Activated CD4-positive, alpha-beta memory T cell treated with anti-CD3 and anti-CD28 coated beads for 36 hours (primary cell): ENCODE measurements at regions not wholly inside any gene's neighbourhood (a gene's known extent, or its start where the extent isn't known, plus 50 kb on each side); places are given as distances from the start of the nearest gene placed in this dataset.
"Not testable (repeated sequence)": the region's sequence is repeated elsewhere in the genome, so short reads cannot be mapped to it uniquely, and the experiment has no call there.

Source experiments
- CTCF ChIA-PET: fragments of 350-600 bp; sonication (Branson Sonifier 250); formaldehyde crosslinking; loops from one replicate; lab custom pipeline; 2021; ENCODE audit warnings: antibody characterized with exemption, inconsistent platforms; lab: Charles Lee
- POLR2A ChIA-PET: fragments of 350-600 bp; sonication (Branson Sonifier 250); formaldehyde crosslinking; loops from one replicate; lab custom pipeline; 2021; ENCODE audit warnings: antibody characterized with exemption; lab: Charles Lee
- DNase-seq: peaks from one replicate; pipeline ENCODE4 v3.0.0-alpha.2; 2020
- H3K27ac Mint-ChIP-seq: one replicate; pipeline ENCODE4 v1.8.0; 2021; ENCODE audit warnings: mixed read lengths
- H3K27me3 Mint-ChIP-seq: one replicate; pipeline ENCODE4 v1.8.0; 2021; ENCODE audit warnings: mixed read lengths
- H3K36me3 Mint-ChIP-seq: one replicate; pipeline ENCODE4 v1.8.0; 2021; ENCODE audit warnings: mixed read lengths
- H3K4me1 Mint-ChIP-seq: one replicate; pipeline ENCODE4 v1.8.0; 2021; ENCODE audit warnings: low read depth, mixed read lengths
- H3K4me3 Mint-ChIP-seq: one replicate; pipeline ENCODE4 v1.8.0; 2021; ENCODE audit warnings: mild to moderate bottlenecking, mixed read lengths
- H3K9me3 Mint-ChIP-seq: one replicate; pipeline ENCODE4 v1.8.0; 2021; ENCODE audit warnings: mixed read lengths
- intact Hi-C: fragments of 100-400 bp; cut with micrococcal nuclease; formaldehyde crosslinking; loops from one replicate; pipeline ENCODE4 v1.15.1; 2023

DNA sequence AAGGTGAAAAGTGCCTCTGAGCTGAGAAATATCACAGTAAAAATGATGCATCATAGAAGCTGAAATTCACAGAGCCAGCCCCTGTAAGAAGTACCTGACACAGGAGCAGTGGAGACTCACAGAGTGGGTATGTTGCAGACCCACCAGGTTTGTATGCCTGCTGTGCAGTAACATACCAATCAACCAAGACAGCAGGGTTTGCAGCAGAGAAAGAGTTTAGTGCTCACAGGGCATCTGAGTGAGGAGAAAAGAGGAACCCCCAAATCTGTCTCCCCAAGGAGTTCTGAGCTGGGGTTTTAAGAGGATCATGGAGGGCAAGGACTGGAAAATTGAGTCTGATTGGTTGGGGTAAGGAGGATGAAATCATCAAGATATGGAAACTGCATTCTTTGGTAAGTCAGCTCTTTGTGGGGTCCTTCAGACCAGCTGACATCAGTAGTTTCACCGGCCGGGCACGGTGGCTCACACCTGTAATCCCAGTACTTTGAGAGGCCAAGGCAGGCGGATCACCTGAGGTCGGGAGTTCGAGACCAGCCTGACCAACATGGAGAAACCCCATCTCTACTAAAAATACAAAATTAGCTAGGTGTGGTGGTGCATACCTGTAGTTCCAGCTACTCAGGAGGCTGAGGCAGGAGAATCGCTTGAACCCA, 83.5 kb upstream of the MRI1 start:
- H3K4me1 Mint-ChIP-seq, H3K4me3 Mint-ChIP-seq, DNase-seq, intact Hi-C loops, CTCF ChIA-PET, H3K27me3 Mint-ChIP-seq, H3K27ac Mint-ChIP-seq, H3K36me3 Mint-ChIP-seq: not testable (repeated sequence)
- POLR2A ChIA-PET, result interaction anchor here (0.6 kb wide), 1 partner anchor 105 kb away, joined by 4 read pairs; no protein-coding TSS in a partner anchor
- H3K9me3 Mint-ChIP-seq, result peaks cover 29% of the 10 kb centered on the region

DNA sequence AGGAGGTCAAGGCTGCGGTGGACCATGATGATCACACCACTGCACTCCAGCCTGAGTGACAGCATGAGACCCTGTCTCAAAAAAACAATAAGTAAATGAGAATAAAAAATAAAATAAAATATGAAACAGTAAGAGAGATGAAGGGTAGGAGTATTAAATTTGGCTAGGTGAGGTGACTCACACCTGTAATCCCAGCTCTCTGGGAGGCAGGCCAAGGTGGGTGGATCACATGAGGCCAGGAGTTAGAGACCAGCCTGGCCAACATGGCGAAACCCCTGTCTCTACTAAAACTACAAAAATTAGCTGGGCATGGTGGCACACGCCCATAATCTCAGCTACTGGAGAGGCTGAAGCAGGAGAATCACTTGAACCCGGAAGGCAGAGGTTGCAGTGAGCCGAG, 87.4 kb upstream of the MRI1 start:
- H3K36me3 Mint-ChIP-seq, H3K27me3 Mint-ChIP-seq, DNase-seq, POLR2A ChIA-PET, intact Hi-C loops, H3K4me1 Mint-ChIP-seq, H3K27ac Mint-ChIP-seq, H3K4me3 Mint-ChIP-seq, CTCF ChIA-PET: not testable (repeated sequence)
- H3K9me3 Mint-ChIP-seq, result peaks cover 38% of the 10 kb centered on the region

DNA sequence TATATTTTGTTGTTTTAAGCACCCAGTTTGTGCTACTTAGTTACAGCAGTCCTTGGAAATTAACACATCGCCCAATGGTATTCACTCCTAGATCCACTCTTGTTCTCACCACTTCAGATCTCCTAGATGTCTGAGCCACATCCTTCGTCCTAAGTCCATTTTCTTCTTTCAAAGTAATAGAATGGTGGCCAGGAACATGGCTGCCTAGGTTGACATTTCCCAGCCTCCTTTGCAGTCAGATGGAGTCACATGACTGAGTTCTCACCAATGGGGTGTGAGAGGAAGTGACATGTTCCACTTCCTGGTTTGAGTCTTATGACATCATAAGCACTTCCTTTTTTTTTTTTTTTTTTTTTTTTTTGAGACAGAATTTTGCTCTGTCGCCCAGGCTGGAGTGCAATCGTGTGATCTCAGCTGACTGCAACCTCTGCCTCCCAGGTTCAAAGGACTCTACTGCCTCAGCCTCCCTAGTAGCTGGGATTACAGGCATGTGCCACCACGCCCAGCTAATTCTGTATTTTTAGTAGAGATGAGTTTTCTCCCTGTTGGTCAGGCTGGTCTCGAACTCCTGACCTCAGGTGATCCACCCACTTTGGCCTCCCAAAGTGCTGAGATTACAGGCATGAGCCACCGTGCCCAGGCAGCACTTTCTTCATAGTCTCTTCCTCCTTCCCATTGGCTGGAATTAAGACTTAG, 91.7 kb upstream of the MRI1 start:
- H3K36me3 Mint-ChIP-seq, H3K4me3 Mint-ChIP-seq, H3K27me3 Mint-ChIP-seq, intact Hi-C loops, H3K4me1 Mint-ChIP-seq, H3K27ac Mint-ChIP-seq, POLR2A ChIA-PET, CTCF ChIA-PET: not testable (repeated sequence)
- peak; percentile 34 for DNase-seq
- peaks cover 11% of the 10 kb centered on the region for H3K9me3 Mint-ChIP-seq

DNA sequence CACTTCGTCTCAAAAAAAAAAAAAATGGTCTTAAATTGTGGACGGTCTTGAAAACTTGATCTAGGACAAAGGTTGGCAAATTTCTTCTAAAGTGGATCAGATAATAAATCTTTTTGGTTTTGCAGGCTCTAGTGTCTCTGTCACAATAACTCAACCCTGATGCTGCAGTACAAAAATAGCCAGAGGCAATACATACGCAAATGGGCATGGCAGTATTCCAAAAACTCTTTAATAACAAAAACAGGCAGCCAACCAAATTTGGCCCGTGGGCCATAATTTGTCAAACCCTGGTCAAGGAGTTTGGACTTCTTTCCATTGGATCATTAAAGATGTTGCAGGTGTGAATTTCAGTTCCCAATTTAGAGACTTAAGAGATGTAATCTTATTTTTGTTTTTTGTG, 93.5 kb upstream of the MRI1 start:
- ChIA-PET POLR2A (no interaction called here), CTCF (interaction anchor here (0.6 kb wide), 1 partner anchor 191 kb away, joined by 3 read pairs; no protein-coding TSS in a partner anchor)
- Mint-ChIP-seq H3K27ac (no peak overlapping the region), H3K36me3 (no peaks in the 10 kb centered on the region), H3K4me3 (no peak overlapping the region), H3K9me3 (peaks cover 10% of the 10 kb centered on the region), H3K4me1 (peaks cover 2% of the 10 kb centered on the region), H3K27me3 (peaks cover 5% of the 10 kb centered on the region)
- intact Hi-C loops, result no loop called here
- DNase-seq, result no peak

- Mint-ChIP-seq H3K4me3 (no peak overlapping the region), H3K36me3 (no peaks in the 10 kb centered on the region), H3K27ac (no peak overlapping the region), H3K27me3 (peaks cover 2% of the 10 kb centered on the region), H3K4me1 (no peaks in the 10 kb centered on the region), H3K9me3 (peaks cover 10% of the 10 kb centered on the region)
- ChIA-PET CTCF (interaction anchor here (0.6 kb wide), 1 partner anchor 10 kb away, joined by 4 read pairs; no protein-coding TSS in a partner anchor), POLR2A (no interaction called here)
- no peak for DNase-seq
- intact Hi-C loops, result no loop called here
Observed at GRCh38 chr19:13669780-13670355, 94.5 kb upstream of the MRI1 start.

DNA sequence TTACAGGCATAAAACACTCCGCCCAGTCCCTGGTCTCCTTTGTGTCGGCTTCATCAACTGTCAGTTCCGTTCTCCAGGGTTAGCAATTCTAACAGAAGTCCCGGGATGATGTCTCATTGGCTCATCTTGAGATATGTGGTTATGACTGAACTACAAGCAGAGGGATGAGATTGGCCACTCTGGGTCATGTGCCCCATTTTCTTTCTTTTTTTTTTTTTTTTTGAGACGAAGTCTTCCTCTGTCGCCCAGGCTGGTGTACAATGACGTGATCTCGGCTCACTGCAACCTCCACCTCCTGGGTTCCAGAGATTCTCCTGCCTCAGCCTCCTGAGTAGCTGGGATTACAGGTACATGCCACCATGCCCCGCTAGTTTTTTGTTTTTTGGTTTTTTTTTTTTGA, 95.4 kb upstream of the MRI1 start:
- no peak overlapping the region for H3K27ac Mint-ChIP-seq
- CTCF ChIA-PET, result no interaction called here

DNA sequence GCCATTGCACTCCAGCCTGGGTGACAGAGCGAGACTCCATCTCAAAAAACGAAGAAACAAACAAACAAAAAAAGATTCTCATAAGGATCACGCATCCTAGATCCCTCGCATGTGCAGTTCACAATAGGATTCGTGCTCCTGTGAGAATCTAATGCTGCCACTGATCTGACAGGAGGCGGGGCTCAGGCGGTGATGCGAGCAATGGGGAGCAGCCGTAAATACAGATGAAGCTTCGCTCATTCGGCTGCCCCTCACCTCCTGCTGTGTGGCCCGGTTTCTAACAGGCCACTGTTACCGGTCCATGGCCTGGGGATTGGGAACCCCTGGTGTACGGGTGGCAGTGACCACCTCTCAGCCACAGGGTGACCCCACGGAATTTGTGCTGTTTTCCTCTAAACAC, 98.2 kb upstream of the MRI1 start:
- no peak for DNase-seq
- H3K36me3 Mint-ChIP-seq, result no peaks in the 10 kb centered on the region
- H3K27ac Mint-ChIP-seq, result no peak overlapping the region
- ChIA-PET CTCF (no interaction called here), POLR2A (no interaction called here)
- no peaks in the 10 kb centered on the region for H3K9me3 Mint-ChIP-seq
- no peaks in the 10 kb centered on the region for H3K4me1 Mint-ChIP-seq
- H3K27me3 Mint-ChIP-seq, result peaks cover 2% of the 10 kb centered on the region
- intact Hi-C loops, result no loop called here
- H3K4me3 Mint-ChIP-seq, result no peak overlapping the region

More for the DNA sequence above, 95.4 kb upstream of the MRI1 start:
- intact Hi-C loops, result no loop called here
- Mint-ChIP-seq H3K9me3 (peaks cover 10% of the 10 kb centered on the region), H3K36me3 (no peaks in the 10 kb centered on the region), H3K27me3 (peaks cover 2% of the 10 kb centered on the region), H3K4me3 (no peak overlapping the region), H3K4me1 (no peaks in the 10 kb centered on the region)
- DNase-seq, result no peak
- POLR2A ChIA-PET, result no interaction called here

DNA sequence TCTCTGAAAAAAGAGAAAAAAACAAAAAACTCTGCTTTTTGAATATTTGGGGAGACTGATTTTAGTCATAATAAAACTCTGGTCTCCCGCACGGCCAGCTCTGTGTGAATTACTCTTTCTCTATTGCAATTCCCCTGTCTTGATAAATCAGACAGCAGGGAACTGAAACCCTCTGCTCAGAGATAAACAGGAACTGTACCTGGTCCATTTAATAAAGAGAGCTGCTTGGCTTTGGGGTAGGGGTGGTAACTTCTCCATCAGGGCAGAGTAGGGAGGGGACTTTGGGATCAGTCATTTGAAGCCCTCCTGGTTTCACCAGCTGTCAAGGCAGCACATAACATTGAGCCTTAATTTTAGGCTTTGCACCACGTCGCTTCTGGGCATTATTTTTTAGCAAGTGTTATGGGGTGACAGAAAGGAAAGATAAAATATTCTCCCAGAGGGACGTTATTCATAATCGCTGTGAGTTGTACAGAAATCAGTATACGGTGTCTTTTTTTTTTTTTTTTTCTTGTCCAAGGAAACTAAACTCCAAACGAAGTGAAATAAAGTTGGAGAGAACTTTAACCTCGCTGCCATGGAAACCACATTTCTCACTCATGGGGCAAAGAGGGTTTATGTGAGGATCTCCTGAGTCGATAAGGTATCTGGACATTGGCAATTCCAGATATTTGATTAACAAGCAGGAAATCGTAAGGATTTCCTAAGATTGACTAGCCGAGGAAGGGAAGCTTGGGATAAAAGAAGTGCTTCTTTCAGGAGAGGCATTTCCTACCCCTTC, 99.0 kb upstream of the MRI1 start:
- intact Hi-C loops, result no loop called here
- Mint-ChIP-seq H3K36me3 (no peaks in the 10 kb centered on the region), H3K4me3 (no peak overlapping the region), H3K4me1 (no peaks in the 10 kb centered on the region), H3K27ac (no peak overlapping the region), H3K9me3 (no peaks in the 10 kb centered on the region), H3K27me3 (peaks cover 2% of the 10 kb centered on the region)
- ChIA-PET POLR2A (no interaction called here), CTCF (no interaction called here)
- no peak for DNase-seq

- no peak for DNase-seq
- CTCF ChIA-PET, result no interaction called here
- intact Hi-C loops, result no loop called here
- Mint-ChIP-seq H3K27ac (no peak overlapping the region), H3K36me3 (no peaks in the 10 kb centered on the region), H3K9me3 (peaks cover 2% of the 10 kb centered on the region), H3K27me3 (no peaks in the 10 kb centered on the region), H3K4me3 (no peak overlapping the region), H3K4me1 (peaks cover 2% of the 10 kb centered on the region)
- POLR2A ChIA-PET, result no interaction called here
Observed at GRCh38 chr19:13652810-13653590, 111.3 kb upstream of the MRI1 start.

DNA sequence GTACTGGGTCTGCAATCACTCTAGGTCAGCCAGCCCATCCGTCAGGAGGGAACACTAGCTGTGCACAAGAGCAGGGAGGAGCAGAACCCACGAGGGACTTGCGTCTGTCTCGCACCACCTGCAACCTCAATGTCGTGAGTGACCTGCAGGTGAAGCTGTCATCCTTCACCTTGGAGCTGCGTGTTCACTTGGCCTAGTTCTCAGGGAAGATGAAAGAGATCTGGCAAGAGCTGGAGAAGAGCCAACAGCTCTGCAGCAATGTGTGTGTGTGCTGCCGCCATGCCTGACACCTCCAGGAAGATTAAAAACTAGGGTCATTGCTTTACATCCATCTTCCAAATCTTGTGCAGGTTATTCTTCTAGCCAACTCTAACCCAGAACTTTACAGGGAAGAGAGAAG, 117.6 kb upstream of the MRI1 start:
- POLR2A ChIA-PET, result no interaction called here
- no peaks in the 10 kb centered on the region for H3K4me1 Mint-ChIP-seq
- no peak for DNase-seq
- H3K4me3 Mint-ChIP-seq, result no peak overlapping the region
- H3K27ac Mint-ChIP-seq, result no peak overlapping the region
- CTCF ChIA-PET, result no interaction called here
- H3K27me3 Mint-ChIP-seq, result peaks cover 4% of the 10 kb centered on the region
- intact Hi-C loops, result no loop called here
- H3K36me3 Mint-ChIP-seq, result no peaks in the 10 kb centered on the region
- H3K9me3 Mint-ChIP-seq, result no peaks in the 10 kb centered on the region

DNA sequence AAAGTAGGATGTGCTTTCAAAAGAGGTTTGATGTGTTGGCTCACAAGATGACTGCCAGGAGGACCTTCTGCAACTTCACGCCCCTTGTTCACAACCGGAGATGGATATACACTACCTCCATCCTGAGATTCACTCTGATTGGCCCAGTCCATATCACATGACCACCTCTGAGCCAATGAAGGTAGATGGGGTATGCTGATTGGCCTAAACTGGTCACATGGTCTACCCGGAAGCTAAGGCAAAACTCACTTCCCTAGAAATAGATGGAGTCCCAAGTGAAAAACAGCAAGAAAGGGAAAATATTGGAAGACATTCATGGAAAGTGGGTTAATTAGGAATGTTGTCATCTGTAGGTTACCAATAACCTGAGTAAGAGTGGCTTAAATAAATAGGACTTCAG, 119.7 kb upstream of the MRI1 start:
- Mint-ChIP-seq H3K36me3 (no peaks in the 10 kb centered on the region), H3K4me3 (no peak overlapping the region), H3K27ac (no peak overlapping the region), H3K9me3 (no peaks in the 10 kb centered on the region), H3K4me1 (no peaks in the 10 kb centered on the region), H3K27me3 (peaks cover 6% of the 10 kb centered on the region)
- intact Hi-C loops, result no loop called here
- CTCF ChIA-PET, result no interaction called here
- DNase-seq, result no peak
- POLR2A ChIA-PET, result no interaction called here

- DNase-seq, result no peak
- CTCF ChIA-PET, result no interaction called here
- intact Hi-C loops, result no loop called here
- no peak overlapping the region for H3K27ac Mint-ChIP-seq
- no peaks in the 10 kb centered on the region for H3K36me3 Mint-ChIP-seq
- H3K4me1 Mint-ChIP-seq, result no peaks in the 10 kb centered on the region
- H3K27me3 Mint-ChIP-seq, result peaks cover 11% of the 10 kb centered on the region
- POLR2A ChIA-PET, result no interaction called here
- no peak overlapping the region for H3K4me3 Mint-ChIP-seq
- no peaks in the 10 kb centered on the region for H3K9me3 Mint-ChIP-seq
Observed at GRCh38 chr19:13640611-13641010, 123.7 kb upstream of the MRI1 start.
